MM.1S (cell line): ENCODE measurements at regions not wholly inside any gene's neighbourhood (a gene's known extent, or its start where the extent isn't known, plus 50 kb on each side); places are given as distances from the start of the nearest gene placed in this dataset.

Source experiments
- EZH2 ChIP-seq: fragments of 300-600 bp; sonication (generic); optimal IDR thresholded peaks from 2 replicates; pipeline ENCODE3; 2017; ENCODE audit warnings: low read depth, mild to moderate bottlenecking, antibody characterized with exemption, low read length, mixed read lengths
- EZH2phosphoT487 ChIP-seq: fragments of 300-600 bp; sonication (generic); IDR thresholded peaks from 2 replicates; pipeline ENCODE4 v1.6.1; 2018; ENCODE audit warnings: antibody characterized with exemption, low read length
- TF ChIP-seq, protein P1 (sequence below): fragments of 300-600 bp; sonication (generic); IDR thresholded peaks from 2 replicates; pipeline ENCODE4 v1.5.1; 2016; ENCODE audit warnings: antibody characterized with exemption, low read length, mixed read lengths

DNA sequence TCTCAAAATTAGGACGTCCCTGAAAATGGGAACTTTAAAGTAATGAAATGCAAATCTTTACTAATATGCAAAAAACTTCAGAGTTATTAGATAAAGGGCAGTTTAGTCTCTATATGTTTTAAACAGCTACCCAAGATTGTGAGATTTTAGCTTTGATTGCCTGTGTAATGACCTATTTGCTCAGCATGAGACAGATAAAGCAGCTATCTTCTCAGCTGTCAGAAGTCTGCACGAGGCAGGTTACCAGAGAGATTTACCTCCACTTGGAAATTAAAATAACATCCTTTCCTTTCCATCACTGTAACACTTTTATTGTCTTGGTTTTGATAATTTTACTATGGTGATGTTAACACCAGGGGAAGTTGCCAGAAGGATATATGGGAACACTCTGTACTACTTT is 436.6 kb upstream of the OPRM1 start:
- TF ChIP-seq, protein P1, sequence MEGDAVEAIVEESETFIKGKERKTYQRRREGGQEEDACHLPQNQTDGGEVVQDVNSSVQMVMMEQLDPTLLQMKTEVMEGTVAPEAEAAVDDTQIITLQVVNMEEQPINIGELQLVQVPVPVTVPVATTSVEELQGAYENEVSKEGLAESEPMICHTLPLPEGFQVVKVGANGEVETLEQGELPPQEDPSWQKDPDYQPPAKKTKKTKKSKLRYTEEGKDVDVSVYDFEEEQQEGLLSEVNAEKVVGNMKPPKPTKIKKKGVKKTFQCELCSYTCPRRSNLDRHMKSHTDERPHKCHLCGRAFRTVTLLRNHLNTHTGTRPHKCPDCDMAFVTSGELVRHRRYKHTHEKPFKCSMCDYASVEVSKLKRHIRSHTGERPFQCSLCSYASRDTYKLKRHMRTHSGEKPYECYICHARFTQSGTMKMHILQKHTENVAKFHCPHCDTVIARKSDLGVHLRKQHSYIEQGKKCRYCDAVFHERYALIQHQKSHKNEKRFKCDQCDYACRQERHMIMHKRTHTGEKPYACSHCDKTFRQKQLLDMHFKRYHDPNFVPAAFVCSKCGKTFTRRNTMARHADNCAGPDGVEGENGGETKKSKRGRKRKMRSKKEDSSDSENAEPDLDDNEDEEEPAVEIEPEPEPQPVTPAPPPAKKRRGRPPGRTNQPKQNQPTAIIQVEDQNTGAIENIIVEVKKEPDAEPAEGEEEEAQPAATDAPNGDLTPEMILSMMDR, result no peak
- TF ChIP-seq EZH2, result no peak
- TF ChIP-seq EZH2phosphoT487, result no peak
